ENCODE measurements at regions not wholly inside any gene's neighbourhood (a gene's known extent, or its start where the extent isn't known, plus 50 kb on each side); places are given as distances from the start of the nearest gene placed in this dataset.
"Not testable (repeated sequence)": the region's sequence is repeated elsewhere in the genome, so short reads cannot be mapped to it uniquely, and the experiment has no call there.

GRCh38 chr7:114173170-114173890 is 241.3 kb upstream of the FOXP2 start:
- no peak for TF ChIP-seq CTCF (IDR thresholded peaks at IDR 0.05)
- Histone ChIP-seq H3K9me3 (no peaks in the 10 kb centered on the region), H3K27me3 (ENCODE audit: insufficient read depth in 3 of 3, low read length in 2 of 3) (no peaks in the 10 kb centered on the region), H3K4me1 (no peaks in the 10 kb centered on the region), H3K36me3 (ENCODE audit: insufficient read depth in 1 of 2, low read depth in 1 of 2) (no peaks in the 10 kb centered on the region), H3K4me3 (no peak overlapping the region), H3K27ac (no peak overlapping the region)
- WGBS, 3 donors = 86 to 93% (median 88%) methylated on average over 3 of the region's 3 CpGs
- intact Hi-C loops (cut with DNase I) = no loop called here
- no peak for DNase-seq
- ATAC-seq = no peak

DNA sequence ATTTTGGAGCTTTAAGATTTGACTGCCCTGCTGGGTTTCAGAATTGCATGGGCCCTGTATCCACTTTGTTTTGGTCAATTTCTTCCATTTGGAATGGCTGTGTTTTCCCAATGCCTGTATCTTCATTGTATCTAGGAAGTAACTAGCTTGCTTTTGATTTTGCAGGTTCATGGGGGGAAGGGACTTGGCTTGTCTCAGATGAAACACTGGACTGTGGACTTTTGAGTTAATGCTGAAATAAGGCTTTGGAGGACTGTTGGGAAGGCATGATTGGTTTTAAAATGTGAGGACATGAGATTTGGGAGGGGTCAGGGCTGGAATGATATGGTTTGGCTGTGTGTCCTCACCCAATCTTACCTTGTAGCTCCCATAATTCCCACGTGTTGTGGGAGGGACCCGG is 245.2 kb upstream of the FOXP2 start:
- H3K4me1 ChIP-seq; H3K36me3 ChIP-seq (ENCODE audit: insufficient read depth in 1 of 2, low read depth in 1 of 2); intact Hi-C loops (cut with DNase I); DNase-seq; H3K4me3 ChIP-seq; ATAC-seq; H3K27ac ChIP-seq; H3K9me3 ChIP-seq; H3K27me3 ChIP-seq (ENCODE audit: insufficient read depth in 3 of 3, low read length in 2 of 3): not testable (repeated sequence)
- 85 to 95% (median 91%) methylated on average over 2 of the region's 2 CpGs for WGBS, 3 donors

- no peak for ATAC-seq
- no peaks in the 10 kb centered on the region for H3K27me3 ChIP-seq (ENCODE audit: insufficient read depth in 3 of 3, low read length in 2 of 3)
- H3K4me1 ChIP-seq = peaks cover 2% of the 10 kb centered on the region
- intact Hi-C loops (cut with DNase I) = no loop called here
- WGBS, 3 donors = 92 to 93% (median 93%) methylated on average over 2 of the region's 2 CpGs
- TF ChIP-seq CTCF (IDR thresholded peaks at IDR 0.05) = no peak
- DNase-seq = no peak
- no peak overlapping the region for H3K4me3 ChIP-seq
- no peak overlapping the region for H3K27ac ChIP-seq
- H3K9me3 ChIP-seq = no peaks in the 10 kb centered on the region
- H3K36me3 ChIP-seq (ENCODE audit: insufficient read depth in 1 of 2, low read depth in 1 of 2) = no peaks in the 10 kb centered on the region
Measured at GRCh38 chr7:114160925-114161324, 242.1 kb upstream of the PPP1R3A start.

DNA sequence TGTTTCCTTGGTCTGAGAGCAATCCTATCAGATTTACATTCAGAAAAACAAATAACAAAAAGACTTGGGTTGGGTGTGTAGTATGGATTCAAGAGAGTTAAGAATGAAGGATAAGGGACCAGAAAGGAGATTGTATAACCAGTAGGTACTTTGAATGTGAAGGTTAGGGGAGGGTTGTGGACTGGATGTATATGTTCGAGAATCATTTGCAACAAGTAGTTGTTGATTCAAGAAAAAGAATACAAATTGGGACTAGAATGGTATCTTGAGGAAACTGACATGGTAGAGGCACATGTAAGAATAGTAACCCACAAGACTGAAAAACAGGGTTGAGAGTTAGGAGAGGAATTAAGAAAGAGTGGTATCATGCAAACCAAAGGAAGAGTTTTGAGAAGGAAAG is 240.0 kb upstream of the PPP1R3A start:
- Histone ChIP-seq H3K9me3 (no peaks in the 10 kb centered on the region), H3K4me1 (peaks cover 19% of the 10 kb centered on the region), H3K4me3 (no peak overlapping the region), H3K27me3 (ENCODE audit: insufficient read depth in 3 of 3, low read length in 2 of 3) (no peaks in the 10 kb centered on the region), H3K27ac (no peak overlapping the region), H3K36me3 (ENCODE audit: insufficient read depth in 1 of 2, low read depth in 1 of 2) (no peaks in the 10 kb centered on the region)
- no peak for TF ChIP-seq CTCF (IDR thresholded peaks at IDR 0.05)
- 89 to 95% (median 95%) methylated on average over 1 of the region's 1 CpG for WGBS, 3 donors
- no peak for ATAC-seq
- intact Hi-C loops (cut with DNase I) = no loop called here
- no peak for DNase-seq

DNA sequence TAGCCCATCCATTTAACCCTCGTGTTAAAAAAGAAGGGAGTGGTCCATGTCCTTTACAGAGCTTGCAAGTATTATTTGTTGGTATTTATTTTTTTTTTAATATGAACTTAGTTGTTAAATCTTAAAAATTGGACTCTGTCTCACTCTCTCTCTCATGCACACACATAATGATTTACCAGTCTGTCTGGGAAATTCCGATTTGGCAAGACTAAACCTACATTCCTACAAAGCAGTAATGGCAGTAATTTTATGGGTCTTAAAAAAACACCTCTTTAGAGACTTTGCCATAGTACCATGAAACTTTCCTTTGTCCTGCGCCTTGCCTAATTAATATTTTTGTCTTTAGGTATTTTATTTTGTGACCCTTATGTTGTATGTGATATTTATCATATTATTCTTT is 239.5 kb upstream of the PPP1R3A start:
- no peak for ATAC-seq
- DNase-seq = no peak
- no peaks in the 10 kb centered on the region for H3K36me3 ChIP-seq (ENCODE audit: insufficient read depth in 1 of 2, low read depth in 1 of 2)
- intact Hi-C loops (cut with DNase I) = no loop called here
- H3K4me3 ChIP-seq = no peak overlapping the region
- no peaks in the 10 kb centered on the region for H3K27me3 ChIP-seq (ENCODE audit: insufficient read depth in 3 of 3, low read length in 2 of 3)
- peaks cover 20% of the 10 kb centered on the region for H3K4me1 ChIP-seq
- no peak overlapping the region for H3K27ac ChIP-seq
- no peak for TF ChIP-seq CTCF (IDR thresholded peaks at IDR 0.05)
- H3K9me3 ChIP-seq = no peaks in the 10 kb centered on the region
- 77 to 84% (median 80%) methylated on average over 3 of the region's 3 CpGs for WGBS, 3 donors

All from psoas muscle (tissue), 7 donors.